NCI-H460 (cell line): ENCODE measurements at regions not wholly inside any gene's neighbourhood (a gene's known extent, or its start where the extent isn't known, plus 50 kb on each side); places are given as distances from the start of the nearest gene placed in this dataset.

Experiments
- DNase-seq: peaks from one replicate; pipeline ENCODE4 v3.0.0-alpha.2; 2016; ENCODE audit warnings: low read depth; ENCODE audit errors: extremely low read depth

DNA sequence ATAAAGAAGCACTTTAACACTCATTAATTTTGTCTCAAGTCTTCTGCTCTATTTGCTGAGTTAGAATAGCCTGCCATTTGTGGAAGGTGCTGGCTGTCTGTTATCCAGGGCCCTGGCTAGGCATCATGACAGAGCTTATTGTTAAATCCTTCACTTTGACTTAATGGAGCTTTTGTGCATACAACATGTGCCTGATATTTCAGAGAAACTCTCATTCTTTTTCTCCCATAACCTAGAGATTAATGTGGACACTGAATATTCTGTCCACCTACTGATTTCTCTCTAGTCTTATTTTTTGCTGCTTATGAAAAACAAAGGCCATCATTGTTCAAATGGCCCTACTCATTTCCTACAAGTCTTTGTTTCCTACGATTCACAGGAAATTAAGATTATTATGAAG lies 383.1 kb upstream of the HTR2A start:
- no peak for DNase-seq

DNA sequence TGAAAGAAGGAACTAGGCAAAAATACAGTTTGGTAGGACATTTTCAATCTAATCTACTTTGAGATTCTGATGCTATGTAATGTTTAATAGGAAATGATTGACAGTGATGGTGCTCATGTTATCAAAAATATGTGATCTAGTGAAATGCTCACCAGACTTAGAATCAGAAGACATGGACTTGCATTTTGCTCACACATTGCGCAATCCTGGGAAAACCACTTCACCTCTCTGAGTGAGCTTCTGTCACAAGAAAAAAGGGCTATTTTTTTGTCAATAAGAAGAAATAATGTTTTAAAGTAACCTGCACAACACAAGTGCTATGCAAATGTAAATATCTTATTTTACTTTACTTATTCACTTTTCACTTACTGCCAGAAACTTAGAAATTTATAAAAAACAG lies 380.9 kb upstream of the HTR2A start:
- DNase-seq = no peak

DNA sequence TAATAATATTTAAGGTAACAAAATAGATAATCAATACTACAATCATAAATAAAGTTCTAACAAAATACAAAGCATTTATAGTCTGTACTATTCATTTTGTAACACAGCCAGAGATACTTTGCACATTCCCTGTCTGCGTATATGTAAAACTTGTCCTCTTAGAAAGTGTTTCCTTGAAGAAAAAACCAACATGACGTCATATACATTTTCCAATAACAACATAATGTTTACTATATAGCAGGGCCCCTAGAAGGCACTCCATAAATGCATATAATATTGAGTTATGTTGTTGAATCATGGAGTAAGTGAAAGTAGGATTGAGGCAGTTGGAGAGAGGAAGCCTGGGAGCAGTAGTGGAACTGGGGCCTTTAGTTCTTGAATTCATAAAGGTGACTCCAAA lies 371.4 kb upstream of the HTR2A start:
- DNase-seq = no peak

DNA sequence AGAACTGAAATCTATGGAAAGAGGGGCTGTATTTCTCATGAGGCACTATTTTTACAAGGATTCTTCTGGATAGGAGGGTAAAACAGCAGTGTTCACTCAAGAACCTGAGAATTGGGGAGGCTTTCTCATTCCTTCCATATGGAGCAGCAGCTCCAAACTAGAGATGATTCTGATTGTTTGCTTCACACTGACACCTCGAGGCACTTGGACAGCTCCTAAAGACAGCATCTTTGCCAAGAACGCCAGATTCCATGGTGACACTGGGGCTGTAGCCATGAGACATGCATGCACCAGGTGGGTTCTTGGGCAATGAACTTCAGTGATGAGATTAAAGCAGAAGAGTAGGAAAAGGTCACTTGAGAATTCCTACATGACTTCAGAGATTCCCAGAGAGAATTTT lies 361.5 kb upstream of the HTR2A start:
- no peak for DNase-seq

DNA sequence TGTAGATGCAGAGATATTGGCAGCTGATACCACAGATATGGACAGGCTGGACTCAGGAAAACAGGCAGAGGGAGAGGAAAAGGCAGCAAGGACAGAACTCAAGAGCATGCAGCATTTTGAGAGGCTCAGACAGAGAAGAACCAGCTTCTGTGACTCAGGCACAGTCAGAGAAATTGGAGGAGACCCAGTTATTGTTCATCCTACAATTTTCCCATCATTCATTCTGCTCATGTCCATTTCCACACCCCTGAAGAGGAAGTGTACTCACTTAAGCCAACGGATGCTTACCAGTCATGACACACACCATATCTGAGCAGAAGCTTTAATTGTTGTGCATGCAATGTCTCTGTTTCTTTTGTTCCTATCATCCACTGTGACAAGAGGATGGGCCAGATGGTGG lies 359.8 kb upstream of the HTR2A start:
- no peak for DNase-seq

DNA sequence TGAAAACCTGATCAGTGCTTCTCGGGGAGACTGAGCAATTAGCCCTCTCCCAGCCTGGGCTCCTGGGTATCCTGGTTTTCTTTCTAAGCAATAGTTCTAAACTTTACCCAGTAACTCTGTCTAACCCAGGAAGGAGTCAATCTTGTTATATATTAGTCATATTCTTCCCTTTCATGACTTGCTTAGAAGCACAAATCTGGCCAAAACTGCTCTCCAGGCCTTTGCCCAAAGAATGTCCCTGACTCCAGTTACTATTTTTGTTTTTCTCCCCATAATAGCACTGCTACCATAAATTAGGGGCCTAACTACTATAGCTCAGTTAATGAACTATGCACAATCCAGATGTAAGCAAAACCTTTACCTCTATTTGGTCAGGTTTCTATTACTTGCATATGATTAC lies 355.8 kb upstream of the HTR2A start:
- DNase-seq = no peak

DNA sequence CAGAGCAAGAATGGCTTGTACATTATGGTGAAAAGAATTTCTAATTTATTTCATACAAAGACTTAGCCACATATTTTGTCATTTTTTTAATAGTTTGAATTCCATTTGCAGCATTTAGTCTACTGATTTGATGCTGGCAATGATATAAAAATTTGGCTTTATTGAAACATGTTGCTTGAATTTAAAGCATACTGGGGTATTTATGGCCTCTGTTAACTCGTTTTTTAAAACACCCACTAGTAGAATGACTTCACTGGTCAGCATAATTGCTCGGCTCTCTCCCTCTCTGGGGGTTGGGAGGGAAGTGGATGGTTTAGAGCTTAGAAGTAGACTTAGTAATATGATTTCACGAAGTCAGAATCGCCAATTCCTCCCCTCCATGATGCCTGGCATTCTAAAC lies 354.9 kb upstream of the HTR2A start:
- no peak for DNase-seq

DNA sequence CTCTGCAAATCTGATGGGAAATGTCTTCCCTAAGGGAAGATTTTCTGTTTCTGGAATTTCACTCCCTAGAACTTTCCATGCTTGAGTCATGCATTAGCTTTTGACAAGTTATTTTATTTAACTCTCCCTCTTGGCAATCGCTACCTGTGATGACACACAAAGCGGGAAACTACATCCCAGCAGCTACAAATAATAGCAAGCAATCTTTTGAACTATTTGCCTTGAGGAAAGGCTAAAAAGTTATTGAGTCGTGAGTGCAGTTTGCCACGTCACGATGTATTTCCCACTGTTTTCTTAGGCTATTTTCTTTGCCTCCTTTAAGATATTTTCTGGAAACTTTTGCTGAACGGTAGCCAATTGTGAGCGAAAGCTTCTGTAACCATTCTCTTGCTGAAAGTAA lies 353.3 kb upstream of the HTR2A start:
- DNase-seq = no peak

DNA sequence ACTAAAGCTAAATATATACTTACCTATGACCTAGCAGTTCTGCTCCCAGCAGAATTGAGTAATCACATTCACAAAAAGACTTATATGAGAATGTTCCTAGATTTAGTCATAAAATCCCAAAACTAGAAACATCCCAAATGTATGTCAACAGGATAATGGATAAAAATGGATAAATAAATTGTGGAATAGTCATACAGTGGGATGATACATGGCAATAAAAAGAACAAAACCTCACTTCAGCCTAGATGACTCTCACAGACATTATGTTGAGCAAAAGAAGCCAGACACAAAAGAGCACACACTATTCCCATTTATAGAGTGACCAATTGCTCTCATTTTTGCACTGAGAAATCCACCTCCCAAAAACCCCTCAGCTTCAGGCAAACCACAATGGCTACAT lies 352.4 kb upstream of the HTR2A start:
- no peak for DNase-seq

DNA sequence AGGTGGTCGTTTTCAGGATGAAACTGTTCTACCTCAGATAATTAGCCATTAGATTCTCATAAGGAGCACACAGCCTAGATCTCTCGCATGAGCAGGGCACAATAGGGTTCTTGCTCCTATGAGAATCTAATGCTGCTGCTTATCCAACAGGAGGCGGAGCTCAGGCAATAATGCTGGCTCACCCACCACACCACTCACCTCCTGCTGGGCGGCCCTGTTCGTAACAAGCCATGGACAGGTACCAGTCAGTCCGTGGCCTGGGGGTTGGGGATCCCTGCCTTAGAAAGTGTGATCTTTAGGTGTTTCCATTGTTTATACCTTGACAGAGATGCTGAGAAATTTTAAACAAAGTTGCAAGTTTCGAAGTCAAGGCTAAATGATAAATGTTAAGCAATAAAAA lies 344.6 kb upstream of the HTR2A start:
- DNase-seq = no peak

DNA sequence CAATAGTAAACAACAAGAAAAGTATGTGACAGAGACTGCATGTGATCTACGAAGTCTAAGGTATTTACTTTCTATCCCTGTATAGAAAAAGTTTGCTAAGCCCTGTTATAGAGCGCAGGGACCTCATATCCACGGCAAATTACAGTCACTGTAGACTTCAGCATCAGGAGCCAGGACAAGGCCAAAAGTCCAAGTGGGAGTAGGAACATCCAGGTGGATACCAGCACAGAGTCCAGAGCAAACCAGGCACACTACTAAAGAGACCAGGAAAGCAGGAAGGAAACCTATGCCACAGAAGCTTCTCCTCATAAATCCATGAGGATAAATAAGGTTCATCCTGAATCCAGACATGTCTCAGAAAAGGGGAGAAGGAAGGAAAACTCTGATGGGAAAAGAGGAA lies 342.2 kb upstream of the HTR2A start:
- DNase-seq = no peak

DNA sequence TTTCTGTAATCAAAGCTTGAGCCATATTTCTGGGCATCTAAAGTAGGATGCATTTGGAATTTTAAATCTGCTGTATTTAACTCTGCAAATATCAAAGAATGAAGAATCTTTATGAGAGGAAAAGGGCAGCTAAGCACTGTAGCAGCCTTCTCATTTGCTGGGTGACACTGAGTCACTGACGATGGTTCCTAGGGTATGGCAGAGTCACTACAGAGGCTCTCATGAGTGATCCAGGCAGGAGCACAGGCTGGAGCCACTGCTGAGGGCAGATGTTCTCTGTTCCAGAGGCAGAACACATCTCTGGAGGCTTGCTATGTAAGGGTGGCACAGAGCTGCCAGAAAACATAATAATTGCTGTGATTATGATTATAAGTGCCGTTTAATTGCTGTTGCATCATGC lies 340.7 kb upstream of the HTR2A start:
- DNase-seq = no peak

DNA sequence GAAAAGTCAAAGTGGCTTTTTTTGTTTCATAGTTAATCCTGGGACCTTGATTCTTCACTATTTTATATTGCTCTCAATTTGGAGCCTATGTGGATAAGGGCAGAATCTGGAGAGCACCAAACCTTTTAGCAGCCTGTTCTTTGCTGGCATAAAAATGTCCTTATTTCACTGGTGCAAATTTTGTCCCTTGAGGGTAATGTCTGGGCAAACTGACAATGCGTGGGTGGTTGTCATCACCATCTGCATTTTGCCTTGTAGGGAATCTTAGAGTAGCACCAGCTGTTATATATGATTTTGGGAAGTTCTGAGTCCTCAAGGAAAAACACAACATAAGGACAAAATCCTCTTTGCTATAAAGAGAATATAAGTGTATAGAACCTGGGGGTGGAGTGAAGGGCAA lies 336.9 kb upstream of the HTR2A start:
- DNase-seq = no peak

DNA sequence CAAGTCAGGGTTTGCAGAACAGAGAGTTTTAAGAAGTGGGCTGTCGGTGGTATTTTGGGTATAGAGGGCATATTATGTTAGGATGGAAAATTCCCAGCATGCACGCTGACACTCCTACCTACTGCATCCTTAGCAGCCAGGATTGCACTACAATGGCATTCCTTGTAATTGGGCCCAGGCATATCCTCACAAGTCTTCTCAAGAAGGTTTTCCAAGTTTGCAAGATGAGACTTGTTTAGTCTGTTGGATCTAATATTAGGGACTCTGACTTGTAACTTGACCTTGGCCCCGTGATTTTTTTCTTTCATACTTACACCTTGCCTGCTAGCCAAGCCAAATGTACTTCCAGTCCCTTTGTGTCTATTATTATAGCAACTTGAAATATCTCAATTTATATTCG lies 335.7 kb upstream of the HTR2A start:
- DNase-seq = no peak

DNA sequence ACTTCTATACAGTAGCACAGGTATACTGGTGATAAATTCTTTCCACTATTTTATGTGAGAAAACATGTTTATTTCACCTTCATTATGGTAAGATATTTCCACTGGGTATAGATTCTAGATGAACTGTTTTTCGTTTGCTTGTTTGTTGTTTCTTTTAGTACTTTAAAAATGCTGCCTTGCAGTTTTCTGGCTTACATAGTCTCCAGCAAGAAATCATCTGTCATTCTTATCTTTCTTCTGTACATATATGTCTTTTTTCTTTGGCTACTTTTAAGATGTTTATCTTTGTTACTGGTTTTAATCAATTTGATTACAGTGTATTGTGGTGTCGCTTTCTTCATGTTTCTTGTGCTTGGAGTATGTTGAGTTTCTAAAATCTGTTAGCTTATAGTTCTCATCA lies 333.3 kb upstream of the HTR2A start:
- DNase-seq = no peak

DNA sequence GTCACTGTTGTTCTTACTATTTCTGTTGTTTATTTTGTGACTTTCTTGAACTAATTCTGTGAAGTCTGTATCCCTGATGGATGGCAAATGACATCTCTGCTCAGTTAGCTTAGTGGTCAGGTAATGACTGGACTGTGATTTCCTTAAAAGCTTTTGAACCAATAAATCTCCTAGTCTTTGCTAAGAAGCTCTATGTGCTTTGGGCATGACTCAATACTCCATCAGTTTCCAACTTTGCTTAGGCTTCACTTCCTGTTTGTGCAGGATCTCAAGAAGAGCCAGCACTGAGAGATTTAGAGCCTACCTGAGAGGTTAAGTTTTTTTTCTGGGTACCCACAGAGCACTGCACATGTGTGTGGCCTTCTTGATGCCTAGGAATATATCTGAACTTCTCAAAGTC lies 329.7 kb upstream of the HTR2A start:
- no peak for DNase-seq

DNA sequence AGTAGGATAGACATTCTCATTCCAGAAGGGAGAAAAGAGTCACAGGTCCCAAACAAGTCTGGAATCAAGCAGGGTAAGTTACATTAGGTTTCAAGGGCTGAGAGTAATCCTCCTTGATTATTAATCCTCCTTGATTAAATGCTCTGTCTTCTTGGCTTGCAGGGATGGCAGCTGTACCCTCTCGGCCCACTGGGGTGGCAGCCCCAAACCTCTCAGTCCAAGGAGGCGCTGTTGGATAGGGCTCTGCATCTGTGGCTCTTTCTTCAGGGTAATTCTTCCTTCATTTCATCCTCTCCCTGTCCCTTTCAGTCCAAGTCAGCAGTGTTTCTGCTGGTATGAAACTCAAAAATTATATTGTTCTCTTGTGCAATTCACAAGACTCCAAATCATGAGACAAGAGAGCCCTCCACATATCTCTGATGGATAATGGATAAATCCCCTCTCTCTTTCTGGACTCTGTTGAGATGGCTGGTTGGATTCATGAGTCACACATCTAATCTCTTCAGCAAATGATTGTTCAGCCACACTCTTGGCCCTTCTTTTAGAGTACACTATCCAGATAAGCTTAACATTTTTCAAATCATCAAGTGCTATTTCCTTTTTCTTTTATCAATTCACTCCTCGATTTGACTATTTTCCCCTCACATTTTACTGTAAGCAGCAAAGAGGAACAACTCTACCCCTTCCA lies 323.7 kb upstream of the HTR2A start:
- DNase-seq = no peak

DNA sequence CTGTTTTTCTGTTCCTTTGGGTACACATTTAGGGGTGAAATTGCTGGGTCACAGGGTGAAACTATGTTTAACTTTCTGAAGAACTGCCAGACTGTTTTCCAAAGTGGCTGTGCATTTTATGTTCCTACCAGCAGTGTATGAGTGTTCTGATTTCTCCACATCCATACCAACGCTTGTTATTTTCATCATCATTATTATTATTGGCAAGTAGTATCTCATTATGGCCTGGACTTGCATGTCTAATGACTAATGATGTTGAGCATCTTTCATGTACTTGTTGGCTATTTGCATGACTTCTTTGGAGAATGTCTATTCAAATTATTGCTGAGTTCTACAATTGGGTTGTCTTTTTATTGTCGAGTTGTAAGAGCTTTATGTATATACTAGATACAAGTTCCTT lies 321.8 kb upstream of the HTR2A start:
- DNase-seq = no peak

DNA sequence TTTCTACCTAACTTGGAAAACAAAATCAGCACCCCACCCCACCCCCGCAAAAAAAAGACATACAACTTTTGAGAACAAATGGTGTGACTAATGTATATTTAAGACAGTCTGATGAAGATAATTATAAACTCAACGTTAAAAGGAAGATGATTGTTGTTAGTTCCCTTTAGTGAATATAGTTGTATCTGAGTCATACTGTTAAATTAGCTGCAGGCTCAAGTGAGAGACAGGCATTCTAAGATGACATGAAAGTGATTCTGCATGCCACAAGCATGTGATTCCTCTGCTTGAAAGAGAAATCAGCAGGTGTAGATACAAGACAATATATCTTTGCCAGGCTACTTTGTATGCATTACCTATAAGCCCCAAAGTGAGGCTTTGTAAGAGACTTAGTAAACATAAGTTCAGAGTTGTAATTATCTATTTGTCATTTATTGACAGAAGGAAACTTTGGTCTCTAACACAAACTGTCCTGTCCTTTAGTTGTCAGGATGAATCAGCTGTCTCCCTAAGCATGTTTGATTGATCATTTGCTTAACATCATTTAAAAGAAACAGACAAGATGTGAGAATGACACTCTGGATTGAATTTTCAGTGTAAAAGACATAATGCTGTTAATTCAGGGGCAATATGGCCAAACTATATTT lies 319.4 kb upstream of the HTR2A start:
- no peak for DNase-seq

DNA sequence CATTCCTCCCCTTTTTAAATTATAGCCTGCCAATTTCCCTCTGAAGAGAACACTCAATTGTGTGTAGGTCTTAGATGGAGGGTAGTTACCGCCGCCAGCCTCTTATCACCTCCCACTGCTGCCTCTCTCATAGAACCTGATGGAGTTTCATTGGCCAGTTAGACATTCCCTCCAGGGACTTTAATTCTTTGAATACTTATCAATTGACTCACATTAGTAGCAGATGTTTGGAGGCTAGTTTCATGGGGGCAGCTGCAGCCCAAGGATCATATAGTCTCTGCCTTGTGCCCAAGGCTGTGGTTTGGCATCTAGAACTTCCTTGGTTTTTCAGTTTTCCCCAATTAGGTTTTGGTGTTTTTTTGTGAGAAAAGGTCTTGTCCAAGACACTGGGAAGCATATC lies 318.9 kb upstream of the HTR2A start:
- no peak for DNase-seq

DNA sequence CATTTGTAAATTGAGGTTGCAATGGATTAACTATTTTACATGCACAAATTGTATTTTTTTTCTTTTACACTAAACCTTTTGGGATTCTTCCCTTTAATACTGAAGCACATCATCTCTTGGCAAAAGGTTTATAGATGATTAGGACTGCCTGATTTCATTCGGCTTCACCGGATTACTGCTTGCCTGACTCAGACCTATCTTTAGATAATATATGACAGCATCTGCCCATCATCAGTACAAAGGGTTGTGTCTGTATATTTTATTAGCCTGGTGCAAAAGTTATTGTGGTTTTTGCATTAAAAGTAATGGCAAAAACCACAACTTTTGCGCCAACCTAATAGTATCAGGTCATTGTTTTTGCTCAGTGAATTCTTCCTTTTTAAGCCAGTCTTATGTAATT lies 316.2 kb upstream of the HTR2A start:
- no peak for DNase-seq

DNA sequence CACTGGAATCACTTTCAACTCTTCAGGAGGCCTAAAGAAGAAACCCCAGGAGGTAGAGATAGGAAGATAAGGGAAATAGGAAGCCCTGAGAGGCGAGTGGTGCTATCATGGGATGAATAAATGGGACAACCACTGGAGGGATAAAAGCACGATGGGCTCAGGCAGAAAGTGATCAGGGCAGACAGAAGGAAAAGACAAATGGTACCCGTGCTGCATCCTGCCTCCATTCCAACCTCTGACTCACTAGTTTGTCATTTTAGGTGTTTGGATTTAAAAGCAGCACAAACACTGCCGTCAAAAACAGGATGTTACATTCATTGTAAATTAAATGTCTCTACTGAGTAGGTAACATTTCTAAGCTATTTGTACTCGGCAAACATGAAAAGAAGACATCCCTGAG lies 314.3 kb upstream of the HTR2A start:
- no peak for DNase-seq

DNA sequence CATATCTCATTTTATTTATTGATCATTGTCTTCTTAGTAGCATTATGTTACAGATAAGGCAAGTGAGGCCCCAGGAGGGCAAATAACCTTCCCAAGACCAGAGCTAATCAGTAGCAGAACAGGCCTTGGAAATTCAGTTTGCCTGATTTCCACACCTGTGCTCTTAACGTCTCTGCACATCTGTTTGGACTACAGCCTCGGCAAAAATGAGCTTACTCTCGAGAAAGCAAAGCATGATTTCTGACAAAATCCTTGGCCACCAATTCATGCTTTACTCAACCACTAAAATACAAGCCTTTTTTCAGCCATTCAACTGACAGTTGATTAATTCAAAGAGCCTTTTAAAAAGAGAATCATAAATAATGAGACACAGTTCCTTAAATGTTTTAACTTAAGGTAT lies 309.3 kb upstream of the HTR2A start:
- no peak for DNase-seq
